K562 (cell line): ENCODE measurements at regions not wholly inside any gene's neighbourhood (a gene's known extent, or its start where the extent isn't known, plus 50 kb on each side); places are given as distances from the start of the nearest gene placed in this dataset.

Source experiments
- ATAC-seq: fragments of 200-7000 bp; cut with Tn5 transposase; 3 replicates; pipeline ENCODE4 v1.9.1; 2020; ENCODE audit warnings: moderate library complexity
- BruUV-seq: library from RNA; stranded (reverse); fragments of 400-500 nt; replicated peaks from 2 replicates; lab custom pipeline; 2021; lab: Mats Ljungman, UMichigan
- CTCF ChIA-PET: fragments of 300-600 bp; formaldehyde crosslinking; extraction: SDS; loops from one replicate; lab custom pipeline; 2021; ENCODE audit warnings: low intra/inter-chr PET ratio; lab: Yijun Ruan, JAX
- POLR2A ChIA-PET: fragments of 300-600, 350-650 bp; sonication (Branson Sonifier 250); formaldehyde crosslinking; extraction: SDS; loops from one replicate; lab custom pipeline; 2021; ENCODE audit warnings: antibody characterized with exemption, inconsistent platforms; lab: Yijun Ruan, JAX
- DNase-seq, 4 experiments: peaks; one replicate each; pipeline versions ENCODE4 v3.0.0 to v3.0.0-alpha.2; 2011 to 2018; ENCODE audit warnings: low spot score in 3 of 4, mixed read lengths in 3 of 4; ENCODE audit errors: extremely low read depth in 1 of 4
- FAIRE-seq: peaks from 2 replicates; lab custom pipeline; 2011; peaks lifted over from hg19 to GRCh38; lab: Jason Lieb, UNC
- H2AFZ ChIP-seq: 2 replicates; pipeline ENCODE4 v1.6.0; 2011; ENCODE audit warnings: low read depth, low read length, control low read depth, inconsistent platforms
- H3K27ac ChIP-seq: fragments of 200-600 bp; 3 replicates; pipeline ENCODE4 v1.8.0; 2011; ENCODE audit warnings: low read depth, mild to moderate bottlenecking, control low read depth, inconsistent platforms, low read length, moderate library complexity, mixed read lengths; ENCODE audit errors: extremely low read depth
- H3K27me3 ChIP-seq, 2 experiments: fragments of 300-600 bp in 1 of 2; 2 replicates in 1 of 2; 3 replicates in 1 of 2; pipeline versions ENCODE4 v1.6.0 to v1.8.0; 2011; ENCODE audit warnings: inconsistent platforms in 2 of 2, low read length in 2 of 2, mild to moderate bottlenecking in 1 of 2, mixed read lengths in 1 of 2, moderate library complexity in 1 of 2; ENCODE audit not compliant: control insufficient read depth in 2 of 2, insufficient read depth in 2 of 2
- H3K36me3 ChIP-seq: fragments of 300-600 bp; 3 replicates; pipeline ENCODE4 v1.8.0; 2011; ENCODE audit warnings: mild to moderate bottlenecking, low read length, inconsistent platforms; ENCODE audit not compliant: control insufficient read depth, insufficient read depth
- H3K4me1 ChIP-seq, 2 experiments: fragments of 200-600 bp in 1 of 2; replicated peaks in 1 of 2; 2 replicates in 1 of 2; 3 replicates in 1 of 2; pipeline versions ENCODE4 v1.5.1 to v1.8.0; 2011; ENCODE audit warnings: inconsistent platforms in 2 of 2, low read length in 2 of 2, mild to moderate bottlenecking in 1 of 2, mixed read lengths in 1 of 2, moderate library complexity in 1 of 2; ENCODE audit not compliant: control insufficient read depth in 2 of 2, insufficient read depth in 2 of 2
- H3K4me2 ChIP-seq: 2 replicates; pipeline ENCODE4 v1.6.1; 2011; ENCODE audit warnings: low read length, control low read depth, inconsistent platforms, mixed read lengths; ENCODE audit not compliant: insufficient read depth
- H3K4me3 ChIP-seq: fragments of 200-600 bp; sonication (generic), shearing (Covaris generic); 2 replicates; pipeline ENCODE4 v1.5.1; 2016; ENCODE audit warnings: control low read depth, inconsistent platforms
- H3K79me2 ChIP-seq: fragments of 200-600 bp; 3 replicates; pipeline ENCODE4 v1.8.0; 2011; ENCODE audit warnings: low read length, inconsistent platforms; ENCODE audit not compliant: control insufficient read depth, insufficient read depth
- H3K9ac ChIP-seq, 2 experiments: 2 replicates each; pipeline versions ENCODE4 v1.6.0 to v1.6.1; 2011; ENCODE audit warnings: low read depth in 2 of 2, low read length in 2 of 2, control low read depth in 1 of 2, inconsistent platforms in 1 of 2, mild to moderate bottlenecking in 1 of 2, mixed read lengths in 1 of 2; ENCODE audit not compliant: insufficient read depth in 1 of 2
- H3K9me1 ChIP-seq: one replicate; pipeline ENCODE4 v1.6.0; 2011; ENCODE audit warnings: inconsistent platforms, mild to moderate bottlenecking, low read length, moderate library complexity; ENCODE audit not compliant: control insufficient read depth, insufficient read depth
- H3K9me3 ChIP-seq: replicated peaks from 2 replicates; pipeline ENCODE4 v1.5.1; 2011; ENCODE audit warnings: low read depth, low read length, inconsistent platforms; ENCODE audit not compliant: control insufficient read depth, insufficient read depth
- H4K20me1 ChIP-seq: replicated peaks from 2 replicates; pipeline ENCODE4 v1.6.1; 2011; ENCODE audit warnings: low read length, inconsistent platforms, mixed read lengths; ENCODE audit not compliant: control insufficient read depth, insufficient read depth
- CBFB ChIP-seq: sonication (generic); formaldehyde crosslinking; IDR thresholded peaks from 2 replicates; pipeline ENCODE4 v1.4.0; 2020; ENCODE audit warnings: mild to moderate bottlenecking, missing genetic modification reagents
- CC2D1A ChIP-seq: fragments of 450-650 bp; IDR thresholded peaks from 2 replicates; pipeline ENCODE4 v1.6.1; 2017; ENCODE audit warnings: mild to moderate bottlenecking
- FOXK1 ChIP-seq: sonication (generic); formaldehyde crosslinking; IDR thresholded peaks from 2 replicates; pipeline ENCODE4 v1.8.0; 2022; ENCODE audit warnings: missing genetic modification reagents, mild to moderate bottlenecking, borderline replicate concordance
- ZC3H4 ChIP-seq: sonication (generic); formaldehyde crosslinking; IDR thresholded peaks from 2 replicates; pipeline ENCODE4 v1.9.0; 2021; ENCODE audit warnings: missing genetic modification reagents, borderline replicate concordance
- ZFP36 ChIP-seq: fragments of 150-350 bp; IDR thresholded peaks from 2 replicates; pipeline ENCODE4 v1.6.1; 2018; ENCODE audit warnings: low read length, low read depth; ENCODE audit not compliant: partially characterized antibody
- ZNF644 ChIP-seq: fragments of 200-800 bp; sonication (Bioruptor generic); IDR thresholded peaks from 2 replicates; pipeline ENCODE4 v1.6.1; 2016; ENCODE audit warnings: low read depth, missing genetic modification characterization, missing compliant biosample characterization
- ZNF76 ChIP-seq: fragments of 250-450 bp; sonication (Bioruptor Pico); IDR thresholded peaks from 2 replicates; pipeline ENCODE4 v1.4.0; 2020; ENCODE audit warnings: mild to moderate bottlenecking, moderate library complexity, borderline replicate concordance
- ZNF778 ChIP-seq: fragments of 450-650 bp; formaldehyde crosslinking; IDR thresholded peaks from 2 replicates; pipeline ENCODE4 v1.4.0; 2020; ENCODE audit warnings: mild to moderate bottlenecking, moderate library complexity
- WGBS: fragments of 100-300 bp; shearing (Covaris generic); methylation state at CpG from one replicate; pipeline ENCODE4 v1.1.6; 2016; ENCODE audit warnings: low coverage, mixed read lengths; ENCODE audit not compliant: insufficient coverage; ENCODE audit errors: missing lambda C conversion rate; 5-methylcytosine and 5-hydroxymethylcytosine counted together
- in situ Hi-C: fragments of 300-500 bp; cut with MboI; formaldehyde crosslinking; loops from 4 replicates; pipeline ENCODE4 v1.15.0; 2018; ENCODE audit warnings: inconsistent platforms, mixed read lengths
- intact Hi-C: fragments of 100-400 bp; cut with micrococcal nuclease; formaldehyde crosslinking; loops from 2 replicates; pipeline ENCODE4 v1.14.2; 2022
- TF ChIP-seq, protein P1 (sequence below): IDR thresholded peaks from 2 replicates; pipeline ENCODE4 v1.6.1; 2011; ENCODE audit warnings: borderline replicate concordance, low read depth, mild to moderate bottlenecking, moderate library complexity, low read length; ENCODE audit not compliant: insufficient read depth, poor library complexity, severe bottlenecking
- TF ChIP-seq, protein P2 (sequence below): sonication (generic); IDR thresholded peaks from 2 replicates; pipeline ENCODE4 v1.6.1; 2016

GRCh38 chr12:74193191-74193590 is 344.4 kb upstream of the ATXN7L3B start:
- intact Hi-C loops: no loop called here

More at GRCh38 chr12:74193191-74193590, 344.4 kb upstream of the ATXN7L3B start:
- H3K36me3 ChIP-seq: peaks cover 6% of the 10 kb centered on the region; the same call in 1 of the 3 replicates
- no peaks in the 10 kb centered on the region for H4K20me1 ChIP-seq
- no peak for TF ChIP-seq ZNF644 (tag)
- no peak for TF ChIP-seq CBFB (CRISPR knock-in tag)
- TF ChIP-seq ZNF76 (CRISPR knock-in tag): no peak
- TF ChIP-seq FOXK1: no peak
- TF ChIP-seq, protein P1, sequence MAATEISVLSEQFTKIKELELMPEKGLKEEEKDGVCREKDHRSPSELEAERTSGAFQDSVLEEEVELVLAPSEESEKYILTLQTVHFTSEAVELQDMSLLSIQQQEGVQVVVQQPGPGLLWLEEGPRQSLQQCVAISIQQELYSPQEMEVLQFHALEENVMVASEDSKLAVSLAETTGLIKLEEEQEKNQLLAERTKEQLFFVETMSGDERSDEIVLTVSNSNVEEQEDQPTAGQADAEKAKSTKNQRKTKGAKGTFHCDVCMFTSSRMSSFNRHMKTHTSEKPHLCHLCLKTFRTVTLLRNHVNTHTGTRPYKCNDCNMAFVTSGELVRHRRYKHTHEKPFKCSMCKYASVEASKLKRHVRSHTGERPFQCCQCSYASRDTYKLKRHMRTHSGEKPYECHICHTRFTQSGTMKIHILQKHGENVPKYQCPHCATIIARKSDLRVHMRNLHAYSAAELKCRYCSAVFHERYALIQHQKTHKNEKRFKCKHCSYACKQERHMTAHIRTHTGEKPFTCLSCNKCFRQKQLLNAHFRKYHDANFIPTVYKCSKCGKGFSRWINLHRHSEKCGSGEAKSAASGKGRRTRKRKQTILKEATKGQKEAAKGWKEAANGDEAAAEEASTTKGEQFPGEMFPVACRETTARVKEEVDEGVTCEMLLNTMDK: no peak
- TF ChIP-seq CC2D1A: no peak
- TF ChIP-seq, protein P2, sequence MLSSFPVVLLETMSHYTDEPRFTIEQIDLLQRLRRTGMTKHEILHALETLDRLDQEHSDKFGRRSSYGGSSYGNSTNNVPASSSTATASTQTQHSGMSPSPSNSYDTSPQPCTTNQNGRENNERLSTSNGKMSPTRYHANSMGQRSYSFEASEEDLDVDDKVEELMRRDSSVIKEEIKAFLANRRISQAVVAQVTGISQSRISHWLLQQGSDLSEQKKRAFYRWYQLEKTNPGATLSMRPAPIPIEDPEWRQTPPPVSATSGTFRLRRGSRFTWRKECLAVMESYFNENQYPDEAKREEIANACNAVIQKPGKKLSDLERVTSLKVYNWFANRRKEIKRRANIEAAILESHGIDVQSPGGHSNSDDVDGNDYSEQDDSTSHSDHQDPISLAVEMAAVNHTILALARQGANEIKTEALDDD: no peak
- TF ChIP-seq ZNF778 (CRISPR knock-in tag): no peak
- no peak for TF ChIP-seq ZC3H4 (CRISPR knock-in tag)
- no peak for TF ChIP-seq ZFP36
- H2AFZ ChIP-seq: no peak overlapping the region
- no peak overlapping the region for H3K4me3 ChIP-seq
- POLR2A ChIA-PET: interaction anchor here (0.5 kb wide), 1 partner anchor 1337 kb away, joined by 3 read pairs; no protein-coding TSS in a partner anchor
- CTCF ChIA-PET: no interaction called here
- FAIRE-seq (no peak), DNase-seq (no peak), ATAC-seq (no peak)
- WGBS: 81% methylated on average over 2 of the region's 2 CpGs
- no peak overlapping the region for H3K9ac ChIP-seq
- H3K4me2 ChIP-seq: no peak overlapping the region
- BruUV-seq: no TSS peak
- no peaks in the 10 kb centered on the region for H3K4me1 ChIP-seq
- in situ Hi-C loops: no loop called here
- H3K27me3 ChIP-seq: no peaks in the 10 kb centered on the region
- H3K9me3 ChIP-seq: no peaks in the 10 kb centered on the region
- no peaks in the 10 kb centered on the region for H3K79me2 ChIP-seq
- H3K9me1 ChIP-seq: no peaks in the 10 kb centered on the region
- no peak overlapping the region for H3K27ac ChIP-seq
